ENCODE measurements at regions not wholly inside any gene's neighbourhood (a gene's known extent, or its start where the extent isn't known, plus 50 kb on each side); places are given as distances from the start of the nearest gene placed in this dataset.
A peak's percentile ranks its signal among the peaks of the same experiment; 100 is the strongest.
"Not testable (repeated sequence)": the region's sequence is repeated elsewhere in the genome, so short reads cannot be mapped to it uniquely, and the experiment has no call there.

GRCh38 chr2:138901530-138901929 is 121.3 kb upstream of the NXPH2 start:
- DNase-seq: no peak

GRCh38 chr2:138898855-138899254 is 118.7 kb upstream of the NXPH2 start:
- DNase-seq: no peak

GRCh38 chr2:138897274-138897673 is 117.1 kb upstream of the NXPH2 start:
- no peak for DNase-seq

- no peak for DNase-seq
Measured at GRCh38 chr2:138893746-138894145, 113.6 kb upstream of the NXPH2 start.

- DNase-seq: no peak
Measured at GRCh38 chr2:138881126-138881525, 100.9 kb upstream of the NXPH2 start.

GRCh38 chr2:138879931-138880330 is 99.7 kb upstream of the NXPH2 start:
- no peak for DNase-seq

GRCh38 chr2:138877421-138877820 is 97.2 kb upstream of the NXPH2 start:
- DNase-seq: no peak

GRCh38 chr2:138874251-138874650 is 94.1 kb upstream of the NXPH2 start:
- no peak for DNase-seq

- DNase-seq: not testable (repeated sequence)
Measured at GRCh38 chr2:138872116-138872515, 91.9 kb upstream of the NXPH2 start.

- no peak for DNase-seq
Measured at GRCh38 chr2:138871312-138871711, 91.1 kb upstream of the NXPH2 start.

- DNase-seq: peak; percentile 55
Measured at GRCh38 chr2:138867341-138867740, 87.2 kb upstream of the NXPH2 start.

- no peak for DNase-seq
Measured at GRCh38 chr2:138866797-138867196, 86.6 kb upstream of the NXPH2 start.

GRCh38 chr2:138853761-138854160 is 73.6 kb upstream of the NXPH2 start:
- no peak for DNase-seq

- DNase-seq: no peak
Measured at GRCh38 chr2:138853296-138853695, 73.1 kb upstream of the NXPH2 start.

- DNase-seq: peak; percentile 34
Measured at GRCh38 chr2:138846216-138846821, 66.1 kb upstream of the NXPH2 start.

GRCh38 chr2:138842341-138842740 is 62.2 kb upstream of the NXPH2 start:
- no peak for DNase-seq

- peak; percentile 16 for DNase-seq
Measured at GRCh38 chr2:138841459-138841858, 61.3 kb upstream of the NXPH2 start.

GRCh38 chr2:138838851-138839620 is 58.8 kb upstream of the NXPH2 start:
- no peak for DNase-seq

GRCh38 chr2:138831691-138832090 is 51.5 kb upstream of the NXPH2 start:
- DNase-seq: no peak

- no peak for DNase-seq
Measured at GRCh38 chr2:138831154-138831553, 51.0 kb upstream of the NXPH2 start.

- DNase-seq: no peak
Measured at GRCh38 chr2:138830547-138830946, 50.4 kb upstream of the NXPH2 start.

Measured in NCI-H524 treated with DMSO at 0.1 percent for 48 hours (cell line).